Bronchial epithelial cell (primary cell): ENCODE measurements at regions not wholly inside any gene's neighbourhood (a gene's known extent, or its start where the extent isn't known, plus 50 kb on each side); places are given as distances from the start of the nearest gene placed in this dataset.

Source experiments
- DNase-seq: peaks from one replicate; pipeline ENCODE4 v3.0.0-alpha.2; 2010; ENCODE audit warnings: low read depth
- FAIRE-seq: peaks from 2 replicates; lab custom pipeline; 2011; peaks lifted over from hg19 to GRCh38; lab: Jason Lieb, UNC
- H3K27me3 ChIP-seq: 2 replicates; pipeline ENCODE4 v1.5.1; 2011; ENCODE audit warnings: low read length; ENCODE audit not compliant: control insufficient read depth, insufficient read depth
- H3K36me3 ChIP-seq: 2 replicates; pipeline ENCODE4 v1.5.1; 2011; ENCODE audit warnings: low read length; ENCODE audit not compliant: control insufficient read depth, insufficient read depth
- H3K4me3 ChIP-seq: 2 replicates; pipeline ENCODE4 v1.5.1; 2011; ENCODE audit warnings: mild to moderate bottlenecking, low read depth, low read length, control low read depth
- TF ChIP-seq, protein P1 (sequence below): IDR thresholded peaks from 2 replicates; pipeline ENCODE4 v1.5.1; 2011; ENCODE audit warnings: mild to moderate bottlenecking, moderate library complexity, low read length, control low read depth, inconsistent platforms; ENCODE audit not compliant: insufficient read depth, severe bottlenecking

DNA sequence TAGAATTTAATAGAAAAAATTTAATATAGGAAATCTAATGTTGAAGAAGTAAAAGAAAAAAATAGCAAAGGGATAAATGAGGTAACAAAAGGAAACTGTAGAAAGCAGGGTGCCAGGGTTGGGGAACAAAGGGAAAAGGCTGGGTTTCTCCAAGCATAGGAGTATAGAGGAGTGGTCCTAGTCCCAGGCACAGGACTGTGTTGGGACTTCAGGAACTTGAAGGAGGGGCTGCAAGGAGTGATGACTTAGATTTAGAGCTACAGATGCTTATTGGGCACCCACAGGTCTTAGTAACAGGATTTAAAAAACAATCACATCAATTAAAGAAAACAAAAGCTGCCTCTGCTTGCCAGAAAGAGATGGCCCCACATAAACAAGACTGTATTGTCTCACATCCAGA is 396.5 kb upstream of the TNC start:
- FAIRE-seq: no peak

DNA sequence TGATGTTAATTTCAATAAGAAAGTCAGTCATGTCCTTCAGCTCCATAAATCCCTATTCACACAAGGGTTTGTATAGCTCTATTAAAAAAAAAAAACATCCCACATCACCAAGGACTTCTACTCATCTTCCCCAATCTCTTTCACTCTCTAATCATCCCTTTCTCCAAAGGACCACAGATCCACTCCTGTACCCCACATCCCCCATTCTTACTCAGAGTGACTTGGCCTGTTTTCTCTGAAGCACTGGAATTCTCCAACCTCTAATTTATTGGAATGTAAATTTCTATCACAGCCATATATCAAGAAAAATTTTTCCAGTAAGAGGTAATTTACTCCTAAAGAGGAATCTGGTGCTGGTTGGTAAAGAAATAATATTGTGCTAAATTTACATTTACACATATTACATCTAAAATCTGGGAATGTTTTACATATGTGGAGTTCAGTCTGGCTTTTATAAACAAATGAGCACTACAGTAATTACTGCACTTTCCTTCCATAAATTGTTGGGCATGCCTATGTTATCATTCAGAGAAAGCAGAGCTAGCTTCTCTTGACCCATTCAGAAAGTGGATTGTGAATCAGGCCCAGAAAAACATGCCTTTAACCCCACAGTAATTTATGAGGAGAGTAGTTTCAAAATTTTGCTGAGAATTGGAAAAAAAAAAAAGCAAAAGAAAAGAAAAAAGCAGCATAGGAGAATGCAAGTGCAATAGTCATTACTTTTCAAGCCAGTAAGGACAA is 399.5 kb upstream of the TNC start:
- no peaks in the 10 kb centered on the region for H3K27me3 ChIP-seq
- DNase-seq (no peak), FAIRE-seq (no peak)
- H3K36me3 ChIP-seq: no peaks in the 10 kb centered on the region
- H3K4me3 ChIP-seq: no peak overlapping the region
- TF ChIP-seq, protein P1, sequence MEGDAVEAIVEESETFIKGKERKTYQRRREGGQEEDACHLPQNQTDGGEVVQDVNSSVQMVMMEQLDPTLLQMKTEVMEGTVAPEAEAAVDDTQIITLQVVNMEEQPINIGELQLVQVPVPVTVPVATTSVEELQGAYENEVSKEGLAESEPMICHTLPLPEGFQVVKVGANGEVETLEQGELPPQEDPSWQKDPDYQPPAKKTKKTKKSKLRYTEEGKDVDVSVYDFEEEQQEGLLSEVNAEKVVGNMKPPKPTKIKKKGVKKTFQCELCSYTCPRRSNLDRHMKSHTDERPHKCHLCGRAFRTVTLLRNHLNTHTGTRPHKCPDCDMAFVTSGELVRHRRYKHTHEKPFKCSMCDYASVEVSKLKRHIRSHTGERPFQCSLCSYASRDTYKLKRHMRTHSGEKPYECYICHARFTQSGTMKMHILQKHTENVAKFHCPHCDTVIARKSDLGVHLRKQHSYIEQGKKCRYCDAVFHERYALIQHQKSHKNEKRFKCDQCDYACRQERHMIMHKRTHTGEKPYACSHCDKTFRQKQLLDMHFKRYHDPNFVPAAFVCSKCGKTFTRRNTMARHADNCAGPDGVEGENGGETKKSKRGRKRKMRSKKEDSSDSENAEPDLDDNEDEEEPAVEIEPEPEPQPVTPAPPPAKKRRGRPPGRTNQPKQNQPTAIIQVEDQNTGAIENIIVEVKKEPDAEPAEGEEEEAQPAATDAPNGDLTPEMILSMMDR: no peak

More for the DNA sequence above, 396.5 kb upstream of the TNC start:
- Histone ChIP-seq H3K36me3 (no peaks in the 10 kb centered on the region), H3K27me3 (no peaks in the 10 kb centered on the region), H3K4me3 (no peak overlapping the region)
- no peak for DNase-seq
- TF ChIP-seq, protein P1: no peak

DNA sequence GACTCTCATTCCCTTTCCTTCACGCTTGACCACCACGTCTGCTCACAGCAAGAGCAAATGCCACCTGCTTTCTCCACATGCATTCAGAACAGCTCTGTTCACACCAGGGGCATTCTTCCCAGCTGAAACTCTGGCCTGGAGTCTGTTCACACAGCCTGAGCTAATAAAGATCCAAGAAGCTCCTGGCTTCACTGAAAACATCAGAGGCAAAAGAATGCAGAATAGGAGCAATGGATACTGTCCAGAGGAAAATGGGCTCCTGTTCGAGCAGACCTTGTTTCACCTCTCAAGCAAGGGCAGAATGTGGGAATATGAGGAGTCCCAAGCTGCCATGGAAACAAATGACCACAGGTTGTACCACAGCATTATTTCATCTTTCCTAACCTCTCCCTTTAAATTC is 402.7 kb upstream of the TNC start:
- Histone ChIP-seq H3K27me3 (no peaks in the 10 kb centered on the region), H3K36me3 (no peaks in the 10 kb centered on the region), H3K4me3 (no peak overlapping the region)
- TF ChIP-seq, protein P1: no peak
- no peak for FAIRE-seq
- no peak for DNase-seq

DNA sequence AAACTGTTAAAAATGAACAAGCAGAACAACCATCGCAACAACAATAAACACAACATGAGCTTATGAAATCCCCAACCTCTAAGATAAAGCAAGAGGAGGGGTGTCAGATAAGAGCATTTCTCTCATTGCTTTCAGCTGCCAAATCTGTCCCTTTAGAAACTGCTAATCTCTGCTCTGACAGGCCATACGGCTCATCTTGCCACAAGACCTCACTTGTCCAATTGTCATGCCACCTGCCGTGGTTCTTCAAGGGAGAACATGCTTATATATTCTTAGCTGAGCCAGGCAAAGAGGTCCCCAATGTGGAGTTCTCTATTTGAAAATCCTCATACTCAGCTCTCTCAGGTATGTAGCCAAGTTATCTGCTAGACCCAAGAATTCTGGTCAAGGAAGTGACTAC is 405.0 kb upstream of the TNC start:
- no peaks in the 10 kb centered on the region for H3K27me3 ChIP-seq
- no peaks in the 10 kb centered on the region for H3K36me3 ChIP-seq
- FAIRE-seq (no peak), DNase-seq (no peak)
- TF ChIP-seq, protein P1: no peak
- no peak overlapping the region for H3K4me3 ChIP-seq

DNA sequence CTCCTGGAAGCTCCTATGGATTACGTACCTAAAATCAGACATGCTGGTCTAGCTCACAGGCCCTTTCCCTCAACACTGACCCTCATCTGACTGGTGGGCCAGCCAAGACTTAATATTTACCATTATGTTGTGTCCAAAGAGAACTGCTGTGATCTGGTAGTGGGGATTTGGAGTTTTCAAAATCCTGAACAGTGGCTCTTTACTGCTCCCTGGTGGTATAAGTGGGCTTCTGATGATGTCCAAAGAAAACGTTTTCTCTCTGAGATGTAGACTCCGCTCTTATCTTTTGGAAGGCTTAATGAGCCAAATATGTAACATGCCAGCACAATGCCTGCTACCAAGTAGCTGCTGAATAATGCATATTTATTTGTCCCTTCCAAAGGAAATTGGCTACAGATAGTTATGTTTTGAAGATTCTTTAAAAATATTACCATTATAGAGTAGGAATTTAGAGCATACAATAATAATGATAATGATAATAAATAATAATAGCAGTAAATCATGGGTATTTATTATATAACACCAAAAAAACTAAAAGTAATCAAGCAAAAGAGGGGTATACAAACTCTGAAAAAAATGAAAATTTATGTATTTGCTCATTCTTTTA is 406.6 kb upstream of the TNC start:
- DNase-seq: peak; percentile 73
- H3K4me3 ChIP-seq: no peak overlapping the region
- no peaks in the 10 kb centered on the region for H3K27me3 ChIP-seq
- H3K36me3 ChIP-seq: no peaks in the 10 kb centered on the region
- FAIRE-seq: no peak
- TF ChIP-seq, protein P1: peak; percentile 74
